ENCODE measurements at regions not wholly inside any gene's neighbourhood (a gene's known extent, or its start where the extent isn't known, plus 50 kb on each side); places are given as distances from the start of the nearest gene placed in this dataset.

DNA sequence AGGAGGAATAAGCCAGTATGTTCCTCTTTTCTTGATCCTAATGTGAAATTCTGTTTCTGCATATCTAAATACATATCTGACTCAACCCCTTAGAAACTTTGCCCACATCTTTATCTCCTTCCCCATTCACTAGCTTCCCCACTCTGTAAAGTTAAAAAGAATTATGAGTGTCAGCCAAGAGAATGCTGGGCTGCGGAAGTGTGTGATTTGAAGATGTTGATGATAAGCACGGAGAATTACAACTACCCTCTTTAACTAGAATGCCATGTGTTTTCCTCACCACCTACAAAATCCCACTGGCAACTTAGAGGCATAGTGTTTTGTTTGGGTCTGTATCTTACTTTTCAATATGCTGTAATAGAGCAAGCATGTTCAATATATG, 490.4 kb upstream of the FANCL start:
- TF ChIP-seq, protein P1, sequence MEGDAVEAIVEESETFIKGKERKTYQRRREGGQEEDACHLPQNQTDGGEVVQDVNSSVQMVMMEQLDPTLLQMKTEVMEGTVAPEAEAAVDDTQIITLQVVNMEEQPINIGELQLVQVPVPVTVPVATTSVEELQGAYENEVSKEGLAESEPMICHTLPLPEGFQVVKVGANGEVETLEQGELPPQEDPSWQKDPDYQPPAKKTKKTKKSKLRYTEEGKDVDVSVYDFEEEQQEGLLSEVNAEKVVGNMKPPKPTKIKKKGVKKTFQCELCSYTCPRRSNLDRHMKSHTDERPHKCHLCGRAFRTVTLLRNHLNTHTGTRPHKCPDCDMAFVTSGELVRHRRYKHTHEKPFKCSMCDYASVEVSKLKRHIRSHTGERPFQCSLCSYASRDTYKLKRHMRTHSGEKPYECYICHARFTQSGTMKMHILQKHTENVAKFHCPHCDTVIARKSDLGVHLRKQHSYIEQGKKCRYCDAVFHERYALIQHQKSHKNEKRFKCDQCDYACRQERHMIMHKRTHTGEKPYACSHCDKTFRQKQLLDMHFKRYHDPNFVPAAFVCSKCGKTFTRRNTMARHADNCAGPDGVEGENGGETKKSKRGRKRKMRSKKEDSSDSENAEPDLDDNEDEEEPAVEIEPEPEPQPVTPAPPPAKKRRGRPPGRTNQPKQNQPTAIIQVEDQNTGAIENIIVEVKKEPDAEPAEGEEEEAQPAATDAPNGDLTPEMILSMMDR (IDR thresholded peaks at IDR 0.05): no peak
- Histone ChIP-seq H3K4me1 (no peaks in the 10 kb centered on the region), H3K27me3 (ENCODE audit: low read depth) (no peaks in the 10 kb centered on the region), H3K9me3 (no peaks in the 10 kb centered on the region), H3K36me3 (no peaks in the 10 kb centered on the region), H3K27ac (no peak overlapping the region), H3K4me3 (no peak overlapping the region)
- ATAC-seq: peak in 1 of 2 donors; percentile 56
- DNase-seq: no peak
- intact Hi-C loops (cut with DNase I): no loop called here

DNA sequence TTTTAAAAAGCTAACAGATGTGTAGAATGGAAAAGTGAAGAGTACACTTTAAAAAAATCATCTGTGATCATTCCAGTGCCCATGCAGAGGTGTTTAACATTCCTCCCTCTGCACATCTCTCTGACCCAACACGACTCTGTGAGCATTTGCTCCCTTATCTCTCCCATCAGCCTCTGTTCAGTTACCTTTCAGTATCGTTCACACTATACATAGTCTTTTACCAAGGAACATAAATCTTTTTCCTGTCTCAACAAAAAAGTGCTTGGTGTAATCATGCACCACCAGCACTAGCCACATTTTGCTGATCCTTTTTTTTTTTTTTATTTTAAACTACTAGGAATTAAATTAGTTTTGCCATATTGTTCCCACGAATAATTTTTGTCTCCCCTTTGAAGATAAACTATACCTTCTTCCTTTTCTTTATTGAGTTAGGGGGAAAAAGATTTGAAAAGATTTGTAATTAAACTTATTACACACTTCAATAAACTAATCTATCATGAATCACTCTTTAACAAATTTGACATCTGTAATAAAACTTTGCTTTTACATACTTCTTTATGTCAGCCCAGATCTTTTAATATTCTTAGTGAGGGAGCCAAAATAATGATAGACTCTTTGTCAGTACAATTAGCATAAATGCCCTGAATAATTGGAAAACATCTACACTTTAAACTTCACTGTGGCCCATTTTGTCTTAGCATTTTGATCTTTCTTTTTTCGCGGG, 489.8 kb upstream of the FANCL start:
- H3K4me3 ChIP-seq: no peak overlapping the region
- TF ChIP-seq, protein P1 (IDR thresholded peaks at IDR 0.05): no peak
- H3K4me1 ChIP-seq: no peaks in the 10 kb centered on the region
- ATAC-seq: no peak
- no peak overlapping the region for H3K27ac ChIP-seq
- no peaks in the 10 kb centered on the region for H3K36me3 ChIP-seq
- H3K9me3 ChIP-seq: no peaks in the 10 kb centered on the region
- no peaks in the 10 kb centered on the region for H3K27me3 ChIP-seq (ENCODE audit: low read depth)
- intact Hi-C loops (cut with DNase I): no loop called here
- no peak for DNase-seq

DNA sequence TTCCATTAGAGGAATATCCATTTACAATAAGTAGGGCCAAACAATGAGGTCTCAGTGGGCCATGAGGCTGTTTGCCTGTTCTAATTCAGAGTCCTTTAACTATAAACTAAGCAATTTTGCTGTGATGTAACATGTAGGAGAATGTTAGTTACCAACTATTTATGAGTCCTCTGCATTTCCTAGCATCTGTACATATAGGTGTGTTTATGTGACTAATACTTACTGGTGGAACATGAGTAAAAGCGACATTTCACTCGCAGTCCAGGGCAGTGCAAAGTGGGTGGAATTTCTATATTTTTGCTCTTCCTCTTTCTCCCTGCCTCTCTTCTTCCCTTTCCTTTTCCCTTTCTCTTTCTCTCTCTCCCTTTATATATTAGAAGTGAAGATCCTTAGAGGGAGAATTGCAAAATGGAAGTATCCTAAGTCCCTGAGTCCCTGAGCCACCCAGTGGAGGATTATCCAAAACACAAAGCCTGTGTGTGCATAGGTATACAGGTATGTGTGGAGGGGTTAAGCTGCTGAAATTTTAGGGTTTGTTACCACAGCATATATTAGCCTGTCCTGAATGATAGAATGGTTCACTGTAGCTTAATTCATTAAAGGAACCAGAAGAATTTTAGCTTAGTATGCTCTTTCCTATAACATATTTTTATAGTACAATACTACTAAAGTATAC, 487.0 kb upstream of the FANCL start:
- Histone ChIP-seq H3K27me3 (ENCODE audit: low read depth) (no peaks in the 10 kb centered on the region), H3K4me1 (no peaks in the 10 kb centered on the region), H3K4me3 (no peak overlapping the region), H3K36me3 (no peaks in the 10 kb centered on the region), H3K9me3 (no peaks in the 10 kb centered on the region), H3K27ac (no peak overlapping the region)
- TF ChIP-seq, protein P1 (IDR thresholded peaks at IDR 0.05): no peak
- ATAC-seq (no peak), DNase-seq (no peak)
- intact Hi-C loops (cut with DNase I): no loop called here

DNA sequence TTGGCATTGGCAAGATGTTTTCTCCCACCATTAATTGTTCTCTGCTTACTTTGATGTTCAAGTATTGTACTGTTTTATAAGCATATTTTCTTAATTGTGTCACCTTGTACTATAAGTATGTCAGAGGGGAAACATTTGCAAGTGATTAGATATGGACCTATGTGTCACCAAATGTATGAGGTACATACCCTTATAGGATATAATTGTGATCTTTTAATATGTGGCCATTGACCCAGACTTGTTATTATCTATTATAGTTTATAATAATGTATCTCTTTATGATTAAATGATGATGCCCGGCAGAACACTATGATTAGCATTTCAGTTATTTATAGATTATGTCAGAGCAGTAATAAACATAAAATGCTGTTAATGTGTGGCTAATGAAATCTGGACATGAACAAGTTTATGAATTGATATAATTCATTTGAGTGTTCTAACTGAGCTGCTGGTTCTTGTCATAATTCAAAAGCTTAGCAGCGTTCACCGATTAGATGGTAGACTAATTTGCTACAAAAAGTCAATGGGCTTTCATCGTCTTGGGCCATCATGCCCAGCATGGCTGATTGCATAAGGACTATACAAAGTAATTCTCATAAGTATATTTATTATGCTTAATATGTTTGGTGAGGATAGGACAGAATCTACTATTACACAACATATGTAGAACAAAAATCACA, 480.9 kb upstream of the FANCL start:
- Histone ChIP-seq H3K4me1 (no peaks in the 10 kb centered on the region), H3K36me3 (no peaks in the 10 kb centered on the region), H3K27ac (no peak overlapping the region), H3K27me3 (ENCODE audit: low read depth) (no peaks in the 10 kb centered on the region), H3K9me3 (no peaks in the 10 kb centered on the region), H3K4me3 (no peak overlapping the region)
- DNase-seq (no peak), ATAC-seq (no peak)
- intact Hi-C loops (cut with DNase I): no loop called here
- TF ChIP-seq, protein P1 (IDR thresholded peaks at IDR 0.05): no peak

DNA sequence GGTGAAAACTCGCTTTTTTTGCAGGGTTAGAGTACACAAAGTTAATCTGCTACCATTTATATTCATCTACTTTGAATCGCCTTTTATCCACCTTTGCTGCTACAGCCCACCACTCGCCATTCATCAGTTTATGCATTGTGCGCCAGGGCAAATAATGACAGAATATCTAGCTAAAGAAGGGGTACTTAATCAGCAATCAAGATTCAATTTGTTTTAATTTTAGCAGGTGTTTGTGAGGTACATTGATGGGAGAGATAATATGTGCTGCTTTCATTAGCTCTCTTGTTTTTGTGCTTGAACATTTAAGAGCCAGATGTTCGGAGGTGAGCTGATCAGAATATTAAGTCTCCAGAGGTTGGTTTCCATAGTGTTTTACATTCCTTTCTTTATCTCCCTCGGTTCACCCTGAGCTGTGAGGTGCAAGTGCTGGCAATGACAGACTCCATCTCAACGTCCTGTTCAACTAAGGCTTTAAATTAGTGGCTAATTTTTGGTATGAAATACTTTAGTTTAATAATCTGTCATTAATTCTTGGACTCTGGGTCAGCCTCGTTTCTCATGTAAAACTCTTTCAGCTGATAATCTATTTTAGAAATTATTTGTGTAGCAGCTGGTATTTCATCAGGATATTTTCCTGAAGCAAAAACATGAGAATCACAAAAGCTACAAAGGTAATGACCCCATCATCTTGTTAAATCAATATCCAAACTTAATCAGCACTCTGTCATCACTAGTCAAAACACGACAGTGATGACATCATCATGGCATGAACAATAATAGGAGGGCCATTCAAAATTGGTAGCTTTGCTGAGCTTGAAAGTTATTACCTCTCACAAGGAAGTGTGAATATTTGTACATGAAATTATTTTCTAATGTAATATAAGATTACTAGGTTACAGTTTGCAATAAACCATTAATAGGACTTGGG, 479.9 kb upstream of the FANCL start:
- ATAC-seq (no peak), DNase-seq (no peak)
- Histone ChIP-seq H3K4me3 (no peak overlapping the region), H3K27me3 (ENCODE audit: low read depth) (no peaks in the 10 kb centered on the region), H3K9me3 (no peaks in the 10 kb centered on the region), H3K27ac (no peak overlapping the region), H3K4me1 (no peaks in the 10 kb centered on the region), H3K36me3 (no peaks in the 10 kb centered on the region)
- TF ChIP-seq, protein P1 (IDR thresholded peaks at IDR 0.05): no peak
- intact Hi-C loops (cut with DNase I): no loop called here
